GM06990 (cell line): ENCODE measurements at regions not wholly inside any gene's neighbourhood (a gene's known extent, or its start where the extent isn't known, plus 50 kb on each side); places are given as distances from the start of the nearest gene placed in this dataset.
"Not testable (repeated sequence)": the region's sequence is repeated elsewhere in the genome, so short reads cannot be mapped to it uniquely, and the experiment has no call there.

Experiments used
- DNase-seq: peaks from one replicate; pipeline ENCODE4 v3.0.0-alpha.2; 2011; ENCODE audit not compliant: insufficient read length; ENCODE audit errors: extremely low read depth
- H3K27me3 ChIP-seq: replicated peaks from 2 replicates; pipeline ENCODE4 v1.6.0; 2011; ENCODE audit warnings: low read length; ENCODE audit not compliant: control insufficient read depth, insufficient read depth
- H3K36me3 ChIP-seq: 2 replicates; pipeline ENCODE4 v1.5.1; 2011; ENCODE audit warnings: low read length; ENCODE audit not compliant: control insufficient read depth, insufficient read depth
- H3K4me3 ChIP-seq: replicated peaks from 2 replicates; pipeline ENCODE4 v1.5.1; 2011; ENCODE audit warnings: low read depth, mild to moderate bottlenecking, control low read depth, low read length
- TF ChIP-seq, protein P1 (sequence below): IDR thresholded peaks from 2 replicates; pipeline ENCODE4 v1.5.1; 2011; ENCODE audit warnings: low read length, control low read depth, mild to moderate bottlenecking, inconsistent platforms; ENCODE audit not compliant: insufficient read depth, poor library complexity, severe bottlenecking

DNA sequence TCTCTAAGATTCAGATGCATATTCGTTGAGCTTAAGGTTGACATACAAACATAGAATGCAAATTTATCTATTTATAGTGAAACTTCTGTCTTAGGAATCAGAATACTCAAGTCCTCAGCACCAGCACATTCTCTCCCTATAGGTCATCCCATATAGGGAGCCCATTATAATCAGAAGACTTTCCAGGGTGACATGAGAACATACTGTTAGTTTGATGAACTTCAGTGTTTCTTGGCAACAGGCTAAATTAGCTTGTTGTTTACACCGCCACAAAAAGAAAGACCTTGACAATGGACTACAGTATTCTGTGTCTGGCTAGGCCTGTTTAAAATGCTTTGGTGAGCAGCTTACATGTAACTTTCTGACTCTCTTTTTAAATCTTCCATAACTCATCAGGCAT lies 104.2 kb downstream of the TAF11L14 start:
- DNase-seq, result no peak
- Histone ChIP-seq H3K27me3 (no peaks in the 10 kb centered on the region), H3K36me3 (no peaks in the 10 kb centered on the region), H3K4me3 (no peak overlapping the region)
- TF ChIP-seq, protein P1, sequence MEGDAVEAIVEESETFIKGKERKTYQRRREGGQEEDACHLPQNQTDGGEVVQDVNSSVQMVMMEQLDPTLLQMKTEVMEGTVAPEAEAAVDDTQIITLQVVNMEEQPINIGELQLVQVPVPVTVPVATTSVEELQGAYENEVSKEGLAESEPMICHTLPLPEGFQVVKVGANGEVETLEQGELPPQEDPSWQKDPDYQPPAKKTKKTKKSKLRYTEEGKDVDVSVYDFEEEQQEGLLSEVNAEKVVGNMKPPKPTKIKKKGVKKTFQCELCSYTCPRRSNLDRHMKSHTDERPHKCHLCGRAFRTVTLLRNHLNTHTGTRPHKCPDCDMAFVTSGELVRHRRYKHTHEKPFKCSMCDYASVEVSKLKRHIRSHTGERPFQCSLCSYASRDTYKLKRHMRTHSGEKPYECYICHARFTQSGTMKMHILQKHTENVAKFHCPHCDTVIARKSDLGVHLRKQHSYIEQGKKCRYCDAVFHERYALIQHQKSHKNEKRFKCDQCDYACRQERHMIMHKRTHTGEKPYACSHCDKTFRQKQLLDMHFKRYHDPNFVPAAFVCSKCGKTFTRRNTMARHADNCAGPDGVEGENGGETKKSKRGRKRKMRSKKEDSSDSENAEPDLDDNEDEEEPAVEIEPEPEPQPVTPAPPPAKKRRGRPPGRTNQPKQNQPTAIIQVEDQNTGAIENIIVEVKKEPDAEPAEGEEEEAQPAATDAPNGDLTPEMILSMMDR, result no peak

DNA sequence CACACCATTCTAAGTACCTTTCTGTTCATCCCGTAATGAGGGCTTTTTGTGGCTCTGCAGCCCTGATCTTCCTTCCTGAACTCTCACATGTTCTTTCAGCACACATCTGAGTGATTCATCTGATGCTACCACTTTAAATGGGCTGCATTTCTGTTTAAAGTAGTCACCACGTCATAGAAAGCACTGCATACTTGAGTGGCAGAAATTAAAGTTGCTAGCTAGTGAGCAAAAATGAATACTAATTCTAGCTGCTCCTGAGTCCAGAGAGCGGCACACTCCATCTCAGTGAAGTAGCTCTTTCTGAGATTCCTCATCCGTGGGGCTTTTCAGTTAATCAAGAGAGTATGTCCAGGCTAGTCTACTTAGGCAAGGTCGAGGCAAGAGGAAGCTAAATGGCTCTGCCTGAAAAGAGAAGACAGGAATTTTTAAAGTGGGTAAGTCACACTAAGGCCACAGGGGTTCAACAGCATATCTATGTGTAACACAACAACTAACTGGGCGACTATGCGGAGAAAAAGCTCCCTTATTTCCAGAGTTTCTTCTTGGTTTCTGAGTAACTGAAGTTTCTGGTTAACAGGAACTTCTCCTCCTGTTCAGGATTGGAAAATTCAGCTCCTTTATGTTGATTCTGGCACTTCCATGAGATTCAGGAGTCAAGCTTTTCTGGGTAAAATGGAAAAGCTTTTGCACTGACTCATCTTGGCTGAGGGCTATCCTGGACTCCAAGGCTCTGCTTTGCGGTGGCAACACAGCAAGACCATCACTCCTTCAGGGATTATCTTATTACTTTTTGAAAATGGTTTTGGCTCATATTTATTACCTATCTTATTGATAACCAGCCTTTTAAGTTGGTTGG lies 109.5 kb downstream of the TAF11L14 start:
- TF ChIP-seq, protein P1, result no peak
- DNase-seq, result no peak

DNA sequence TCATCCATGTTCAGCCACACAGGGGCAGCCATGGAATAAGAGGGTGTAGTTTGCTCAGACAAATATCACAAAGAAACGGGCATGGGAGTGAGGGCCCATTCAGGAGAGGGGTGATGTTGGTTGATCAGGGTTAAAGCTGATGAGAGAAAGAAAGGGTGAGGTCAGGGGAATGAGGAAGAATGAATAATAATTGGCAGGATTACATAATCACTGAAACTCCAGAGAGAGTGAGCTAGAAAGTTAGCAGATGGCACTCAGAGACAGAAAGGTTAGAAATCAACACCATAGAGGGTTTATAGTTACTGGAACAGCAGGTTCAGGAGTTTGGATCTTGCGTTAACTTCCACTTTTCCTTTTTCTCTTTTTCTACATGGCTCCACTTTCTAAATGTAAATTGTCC lies 113.9 kb downstream of the TAF11L14 start:
- DNase-seq, result no peak
- H3K4me3 ChIP-seq, result no peak overlapping the region
- TF ChIP-seq, protein P1, result no peak
- no peaks in the 10 kb centered on the region for H3K36me3 ChIP-seq
- no peaks in the 10 kb centered on the region for H3K27me3 ChIP-seq

More for the DNA sequence above, 109.5 kb downstream of the TAF11L14 start:
- no peak overlapping the region for H3K4me3 ChIP-seq
- H3K36me3 ChIP-seq, result no peaks in the 10 kb centered on the region
- H3K27me3 ChIP-seq, result no peaks in the 10 kb centered on the region

GRCh38 chr5:17748941-17749340 lies 114.7 kb downstream of the TAF11L14 start:
- Histone ChIP-seq H3K27me3 (no peaks in the 10 kb centered on the region), H3K36me3 (no peaks in the 10 kb centered on the region), H3K4me3 (no peak overlapping the region)
- TF ChIP-seq, protein P1, result no peak
- DNase-seq, result no peak

DNA sequence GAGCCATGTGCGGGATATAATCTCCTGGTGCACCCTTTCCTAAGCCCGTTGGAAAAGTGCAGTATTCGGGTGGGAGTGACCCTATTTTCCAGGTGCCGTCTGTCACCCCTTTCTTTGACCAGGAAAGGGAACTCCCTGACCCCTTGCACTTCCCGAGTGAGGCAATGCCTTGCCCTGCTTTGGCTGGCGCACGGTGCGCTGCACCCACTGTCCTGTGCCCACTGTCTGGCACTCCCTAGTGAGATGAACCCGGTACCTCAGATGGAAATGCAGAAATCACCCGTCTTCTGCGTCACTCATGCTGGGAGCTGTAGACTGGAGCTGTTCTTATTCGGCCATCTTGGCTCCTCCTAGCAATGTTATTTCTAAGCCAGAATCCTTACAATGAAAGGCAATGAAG lies 121.1 kb downstream of the TAF11L14 start:
- H3K27me3 ChIP-seq, DNase-seq, H3K36me3 ChIP-seq, H3K4me3 ChIP-seq: not testable (repeated sequence)

- DNase-seq, result no peak
- Histone ChIP-seq H3K36me3 (no peaks in the 10 kb centered on the region), H3K4me3 (no peak overlapping the region), H3K27me3 (no peaks in the 10 kb centered on the region)
- TF ChIP-seq, protein P1, result no peak
Measured at GRCh38 chr5:17761326-17761725, 127.1 kb downstream of the TAF11L14 start.
